Effector CD8-positive, alpha-beta T cell (primary cell): ENCODE measurements at regions not wholly inside any gene's neighbourhood (a gene's known extent, or its start where the extent isn't known, plus 50 kb on each side); places are given as distances from the start of the nearest gene placed in this dataset.

Source experiments
- DNase-seq: peaks from one replicate; lab custom pipeline; 2025; lab: John Stamatoyannopoulos, UW

DNA sequence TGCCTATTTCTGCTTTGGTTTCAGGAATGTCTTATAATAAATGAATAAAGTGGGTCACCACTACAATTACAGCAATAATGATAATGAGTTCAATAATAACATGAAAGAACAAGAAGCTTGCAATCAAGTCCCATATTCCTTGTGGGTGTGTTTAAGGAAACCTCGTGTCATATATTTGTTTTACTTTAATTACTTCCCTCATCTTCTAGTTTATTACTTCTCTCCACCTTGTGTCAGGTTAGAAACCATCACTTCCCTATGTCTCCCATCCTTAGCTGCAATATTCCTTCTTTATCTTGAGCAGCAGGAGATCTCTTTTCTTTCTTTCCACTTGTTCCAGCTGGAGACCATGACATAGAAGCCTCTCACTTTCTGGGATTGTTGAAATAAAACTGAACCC lies 384.0 kb upstream of the TMEM132C start:
- DNase-seq = no peak

DNA sequence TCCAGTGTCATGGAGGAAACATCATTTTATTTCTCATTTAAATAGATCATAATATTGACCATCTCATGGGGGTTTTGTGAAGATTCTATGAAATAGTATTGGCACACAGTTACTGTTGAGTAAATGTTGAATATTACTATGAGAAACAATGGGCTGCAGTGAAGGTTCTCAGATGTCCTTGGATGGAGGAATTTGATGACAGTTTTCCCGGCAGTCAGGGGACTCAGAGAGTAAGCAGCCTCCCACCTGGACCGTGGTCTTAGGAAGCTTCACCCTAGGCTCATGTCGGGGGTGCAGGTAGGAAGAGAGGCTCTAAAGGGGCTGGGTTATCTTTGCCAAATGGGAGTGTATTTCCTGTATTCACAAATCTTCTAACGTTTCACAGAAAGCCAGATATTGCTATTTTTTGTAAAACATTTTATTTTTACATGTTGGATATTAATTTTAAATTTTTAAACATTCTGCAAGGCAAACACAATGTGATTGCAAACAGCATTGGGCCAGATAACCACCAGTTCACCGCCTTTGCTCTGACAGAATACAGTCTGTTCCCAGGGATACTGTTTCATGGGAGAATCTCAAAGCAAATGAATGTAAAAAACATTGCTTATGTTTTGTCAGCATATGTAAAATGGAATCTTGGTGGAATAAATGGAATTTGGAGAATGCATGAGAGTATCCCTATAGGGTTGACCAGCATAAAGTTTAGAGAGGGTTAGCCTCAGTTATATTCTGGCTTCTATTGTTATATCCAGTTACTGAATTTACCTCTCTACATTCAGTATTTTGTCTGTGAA lies 380.8 kb upstream of the TMEM132C start:
- no peak for DNase-seq

- DNase-seq = no peak
Observed at GRCh38 chr12:127886827-127887226, 380.1 kb upstream of the TMEM132C start.

GRCh38 chr12:127888943-127889719 lies 377.8 kb upstream of the TMEM132C start:
- no peak for DNase-seq

DNA sequence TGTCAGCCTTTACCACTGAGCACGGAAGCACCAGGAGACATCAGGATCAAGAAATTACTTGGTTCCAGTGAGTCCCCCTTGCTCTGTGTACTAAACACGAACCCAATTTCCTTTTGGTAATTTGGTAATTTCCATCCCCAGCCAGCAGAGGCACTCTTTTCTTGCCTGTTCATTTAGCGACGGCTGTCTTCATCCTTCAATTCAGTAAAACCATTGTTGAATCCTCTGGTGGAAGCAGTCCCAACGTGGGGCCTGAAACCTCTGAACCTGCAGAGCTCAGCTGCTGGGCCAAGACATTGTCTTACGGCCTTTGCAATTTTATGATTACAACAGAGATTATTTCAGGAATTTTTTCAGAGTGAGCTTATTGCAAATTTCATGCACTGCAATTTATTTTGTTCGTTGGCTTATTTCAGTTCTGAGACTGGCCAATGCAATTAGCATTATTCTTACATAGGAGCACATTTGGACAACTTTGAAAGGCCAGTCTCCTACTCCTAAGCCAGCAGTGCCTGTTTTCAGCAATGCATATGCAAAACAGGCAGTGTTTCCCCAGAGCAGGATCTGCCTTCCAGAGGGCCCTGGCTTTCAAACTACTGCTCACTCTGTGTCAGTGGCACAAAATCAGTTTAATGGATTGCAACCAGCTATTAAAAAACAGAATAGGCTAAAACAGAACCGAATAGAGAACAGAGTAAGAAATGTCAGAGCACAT lies 372.9 kb upstream of the TMEM132C start:
- DNase-seq = no peak

- no peak for DNase-seq
Observed at GRCh38 chr12:127896661-127897060, 370.3 kb upstream of the TMEM132C start.

- DNase-seq = no peak
Observed at GRCh38 chr12:127898616-127899015, 368.4 kb upstream of the TMEM132C start.

DNA sequence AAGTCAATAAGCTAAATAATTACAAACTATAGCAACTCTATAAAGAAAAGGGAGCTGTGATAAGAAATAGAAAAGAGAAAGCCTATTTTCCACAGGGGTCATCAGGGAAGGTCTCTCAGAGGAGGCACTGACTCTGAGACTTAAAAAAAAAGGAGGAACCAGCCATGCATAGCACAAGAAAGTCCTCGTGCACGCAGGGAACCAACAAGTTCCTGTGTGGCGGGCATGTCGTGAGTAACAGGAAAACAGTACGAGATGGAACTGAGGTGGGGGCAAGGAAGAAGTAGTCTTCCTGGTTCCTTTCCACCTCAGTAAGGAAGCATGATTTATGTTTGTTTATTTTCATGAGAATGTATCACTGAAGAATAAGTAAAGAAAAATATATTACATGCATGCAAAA lies 367.0 kb upstream of the TMEM132C start:
- DNase-seq = no peak

DNA sequence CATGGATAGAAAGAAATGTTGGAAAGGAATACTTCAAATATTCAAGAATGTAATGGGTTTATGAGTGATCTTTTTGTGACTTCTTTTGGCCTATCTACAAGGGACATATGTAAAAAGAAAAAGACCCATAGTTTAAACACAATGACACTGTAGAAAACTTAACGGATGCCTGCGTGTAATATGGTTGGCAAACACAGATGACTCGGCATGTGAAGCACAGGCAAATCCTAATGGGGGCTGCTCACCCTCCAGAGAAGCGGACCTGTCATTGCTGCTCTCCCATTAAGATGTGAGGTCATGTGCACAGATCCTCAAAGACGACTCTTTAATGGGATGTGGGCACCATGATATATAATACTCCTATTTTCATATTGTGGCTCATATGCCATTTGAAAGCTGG lies 366.6 kb upstream of the TMEM132C start:
- no peak for DNase-seq

DNA sequence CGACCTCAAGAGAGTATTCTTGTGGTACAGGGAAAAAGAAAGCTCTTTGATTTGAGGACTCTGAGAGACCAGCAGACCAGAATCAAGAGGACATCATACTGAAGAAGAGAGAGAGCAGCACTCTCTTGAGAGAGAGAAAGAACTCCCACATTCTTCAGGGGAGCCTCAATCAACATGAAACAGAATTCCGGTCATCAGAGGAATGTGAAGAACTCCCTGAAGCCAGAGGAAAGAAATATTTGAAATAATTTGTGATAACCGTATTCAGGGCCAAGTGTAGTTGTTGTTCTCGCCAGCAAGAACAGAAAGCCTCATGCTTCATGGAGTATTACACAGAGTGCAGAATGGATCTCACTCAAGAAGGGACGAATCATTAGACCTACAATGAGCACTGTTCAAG lies 363.8 kb upstream of the TMEM132C start:
- no peak for DNase-seq

- DNase-seq = no peak
Observed at GRCh38 chr12:127909041-127909440, 357.9 kb upstream of the TMEM132C start.

- DNase-seq = no peak
Observed at GRCh38 chr12:127911291-127911690, 355.7 kb upstream of the TMEM132C start.

DNA sequence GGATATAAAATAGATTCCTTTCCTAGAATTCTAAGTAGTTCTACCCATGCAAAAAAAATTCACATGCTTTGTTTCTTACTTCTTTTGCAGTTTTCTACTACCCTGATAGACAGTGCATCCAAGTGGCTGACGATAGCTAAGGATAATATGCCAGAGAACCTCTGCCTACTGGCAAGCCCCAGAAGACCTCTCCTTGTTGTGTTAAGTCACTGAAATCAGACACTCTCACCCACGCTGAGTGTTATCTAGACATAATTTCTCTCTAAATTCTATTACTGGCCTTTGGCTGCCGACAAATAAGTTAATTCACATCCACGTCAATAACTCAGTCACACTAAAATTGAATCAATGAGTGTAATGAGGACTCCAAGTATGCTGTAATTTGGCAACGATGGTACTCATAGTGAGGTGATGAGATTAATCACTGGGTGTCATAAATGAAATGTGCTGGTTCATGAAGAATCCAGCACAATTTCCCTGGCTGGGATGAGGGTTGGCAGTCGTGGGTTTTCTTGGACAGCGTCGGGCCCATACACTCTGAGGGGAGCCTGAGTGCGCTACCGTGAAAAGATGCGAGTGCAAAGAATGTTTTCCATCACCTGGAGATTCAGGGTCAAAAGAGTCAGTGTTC lies 354.8 kb upstream of the TMEM132C start:
- no peak for DNase-seq

DNA sequence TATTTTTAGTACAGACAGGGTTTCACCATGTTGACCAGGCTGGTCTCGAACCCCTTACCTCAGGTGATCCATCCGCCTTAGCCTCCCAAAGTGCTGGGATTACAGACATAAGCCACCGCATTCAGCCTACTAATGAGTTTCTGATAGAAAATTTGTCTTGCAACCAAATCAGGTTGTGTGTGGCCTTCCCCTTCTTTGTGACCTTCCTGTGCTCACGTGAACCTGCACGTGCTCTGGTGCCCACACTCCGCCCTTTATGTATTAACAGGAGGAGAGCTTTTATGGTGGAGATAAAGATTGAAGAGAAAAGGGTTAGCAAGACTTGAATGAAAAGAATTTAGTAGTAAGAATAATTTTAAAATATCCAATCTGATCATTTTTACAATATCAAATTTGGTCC lies 343.5 kb upstream of the TMEM132C start:
- DNase-seq = no peak

GRCh38 chr12:127925971-127926370 lies 341.0 kb upstream of the TMEM132C start:
- DNase-seq = no peak

GRCh38 chr12:127928178-127928577 lies 338.8 kb upstream of the TMEM132C start:
- no peak for DNase-seq

GRCh38 chr12:127928615-127929571 lies 338.1 kb upstream of the TMEM132C start:
- DNase-seq = no peak

- DNase-seq = no peak
Observed at GRCh38 chr12:127930122-127930521, 336.8 kb upstream of the TMEM132C start.

- DNase-seq = no peak
Observed at GRCh38 chr12:127934409-127934808, 332.6 kb upstream of the TMEM132C start.

GRCh38 chr12:127936463-127936862 lies 330.5 kb upstream of the TMEM132C start:
- no peak for DNase-seq

GRCh38 chr12:127941332-127941731 lies 325.6 kb upstream of the TMEM132C start:
- DNase-seq = no peak
